ENCODE measurements at regions not wholly inside any gene's neighbourhood (a gene's known extent, or its start where the extent isn't known, plus 50 kb on each side); places are given as distances from the start of the nearest gene placed in this dataset.

DNA sequence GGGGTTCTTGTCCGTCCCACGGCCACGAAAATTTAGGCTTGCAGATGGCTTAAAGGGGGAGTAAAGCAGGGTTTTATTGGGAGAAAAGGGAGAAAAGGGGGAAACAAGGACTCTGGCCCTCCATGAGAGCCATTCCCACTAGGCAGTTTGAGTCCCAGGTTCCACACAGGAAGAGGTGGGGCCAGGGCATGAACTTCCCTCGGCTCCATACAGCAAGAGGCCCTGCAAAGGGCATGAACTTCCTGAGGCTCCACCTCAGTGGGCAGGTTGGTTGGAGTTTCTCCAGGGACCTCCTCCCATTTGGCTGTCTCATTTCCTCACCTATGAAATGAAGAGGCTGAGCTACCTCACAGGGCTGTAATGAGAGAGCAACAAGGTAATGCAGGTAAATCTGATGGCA is 229.7 kb downstream of the MAT2B start (continued):
- TF ChIP-seq, protein P1, sequence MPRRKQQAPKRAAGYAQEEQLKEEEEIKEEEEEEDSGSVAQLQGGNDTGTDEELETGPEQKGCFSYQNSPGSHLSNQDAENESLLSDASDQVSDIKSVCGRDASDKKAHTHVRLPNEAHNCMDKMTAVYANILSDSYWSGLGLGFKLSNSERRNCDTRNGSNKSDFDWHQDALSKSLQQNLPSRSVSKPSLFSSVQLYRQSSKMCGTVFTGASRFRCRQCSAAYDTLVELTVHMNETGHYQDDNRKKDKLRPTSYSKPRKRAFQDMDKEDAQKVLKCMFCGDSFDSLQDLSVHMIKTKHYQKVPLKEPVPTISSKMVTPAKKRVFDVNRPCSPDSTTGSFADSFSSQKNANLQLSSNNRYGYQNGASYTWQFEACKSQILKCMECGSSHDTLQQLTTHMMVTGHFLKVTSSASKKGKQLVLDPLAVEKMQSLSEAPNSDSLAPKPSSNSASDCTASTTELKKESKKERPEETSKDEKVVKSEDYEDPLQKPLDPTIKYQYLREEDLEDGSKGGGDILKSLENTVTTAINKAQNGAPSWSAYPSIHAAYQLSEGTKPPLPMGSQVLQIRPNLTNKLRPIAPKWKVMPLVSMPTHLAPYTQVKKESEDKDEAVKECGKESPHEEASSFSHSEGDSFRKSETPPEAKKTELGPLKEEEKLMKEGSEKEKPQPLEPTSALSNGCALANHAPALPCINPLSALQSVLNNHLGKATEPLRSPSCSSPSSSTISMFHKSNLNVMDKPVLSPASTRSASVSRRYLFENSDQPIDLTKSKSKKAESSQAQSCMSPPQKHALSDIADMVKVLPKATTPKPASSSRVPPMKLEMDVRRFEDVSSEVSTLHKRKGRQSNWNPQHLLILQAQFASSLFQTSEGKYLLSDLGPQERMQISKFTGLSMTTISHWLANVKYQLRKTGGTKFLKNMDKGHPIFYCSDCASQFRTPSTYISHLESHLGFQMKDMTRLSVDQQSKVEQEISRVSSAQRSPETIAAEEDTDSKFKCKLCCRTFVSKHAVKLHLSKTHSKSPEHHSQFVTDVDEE (CRISPR knock-in tag; IDR thresholded peaks at IDR 0.05), result no peak
- no peak for TF ChIP-seq ZC3H10 (CRISPR knock-in tag; IDR thresholded peaks at IDR 0.05)
- TF ChIP-seq ISL1 (CRISPR knock-in tag; IDR thresholded peaks at IDR 0.05), result no peak
- no peak for TF ChIP-seq RARB (CRISPR knock-in tag; IDR thresholded peaks at IDR 0.05)
- TF ChIP-seq BACH2 (CRISPR knock-in tag; IDR thresholded peaks at IDR 0.05; ENCODE audit: borderline replicate concordance), result no peak

DNA sequence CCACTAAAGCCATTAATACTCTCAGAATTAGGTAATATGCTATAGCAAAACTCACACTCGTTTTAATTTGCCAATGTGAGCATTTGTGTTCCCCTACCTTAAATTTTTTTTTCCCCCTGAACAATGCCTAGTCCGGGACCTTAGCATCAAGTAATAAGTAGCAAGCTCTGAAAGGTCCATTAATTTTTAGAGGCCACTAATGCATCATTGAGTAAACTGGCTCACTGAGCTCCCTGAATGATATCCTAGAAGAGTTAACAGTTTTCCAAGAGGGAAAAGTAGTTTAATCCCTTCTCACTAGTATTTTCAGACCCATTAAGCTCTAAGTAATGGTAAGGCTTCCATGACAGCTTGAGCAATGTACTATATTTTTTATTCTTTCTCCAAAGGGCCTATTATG is 242.2 kb downstream of the MAT2B start:
- ATAC-seq, result no peak
- TF ChIP-seq BACH2 (CRISPR knock-in tag; IDR thresholded peaks at IDR 0.05; ENCODE audit: borderline replicate concordance) (no peak), ESRRG (CRISPR knock-in tag; IDR thresholded peaks at IDR 0.05) (no peak), ZFP3 (CRISPR knock-in tag; IDR thresholded peaks at IDR 0.05) (no peak), ZNF565 (CRISPR knock-in tag; conservative IDR thresholded peaks at IDR 0.05; ENCODE audit: low read depth) (no peak), ZNF70 (CRISPR knock-in tag; IDR thresholded peaks at IDR 0.05) (no peak), RARB (CRISPR knock-in tag; IDR thresholded peaks at IDR 0.05) (no peak), GLIS3 (CRISPR knock-in tag; IDR thresholded peaks at IDR 0.05) (no peak), SNAI2 (CRISPR knock-in tag; IDR thresholded peaks at IDR 0.05) (no peak), ZC3H10 (CRISPR knock-in tag; IDR thresholded peaks at IDR 0.05) (no peak), ARNTL (CRISPR knock-in tag; IDR thresholded peaks at IDR 0.05; ENCODE audit: borderline replicate concordance, low read depth) (no peak), OSR1 (CRISPR knock-in tag; IDR thresholded peaks at IDR 0.05) (no peak), ISL1 (CRISPR knock-in tag; IDR thresholded peaks at IDR 0.05) (no peak), ZNF8 (CRISPR knock-in tag; IDR thresholded peaks at IDR 0.05) (no peak), PPARA (CRISPR knock-in tag; IDR thresholded peaks at IDR 0.05; ENCODE audit: borderline replicate concordance) (no peak)
- TF ChIP-seq, protein P2, sequence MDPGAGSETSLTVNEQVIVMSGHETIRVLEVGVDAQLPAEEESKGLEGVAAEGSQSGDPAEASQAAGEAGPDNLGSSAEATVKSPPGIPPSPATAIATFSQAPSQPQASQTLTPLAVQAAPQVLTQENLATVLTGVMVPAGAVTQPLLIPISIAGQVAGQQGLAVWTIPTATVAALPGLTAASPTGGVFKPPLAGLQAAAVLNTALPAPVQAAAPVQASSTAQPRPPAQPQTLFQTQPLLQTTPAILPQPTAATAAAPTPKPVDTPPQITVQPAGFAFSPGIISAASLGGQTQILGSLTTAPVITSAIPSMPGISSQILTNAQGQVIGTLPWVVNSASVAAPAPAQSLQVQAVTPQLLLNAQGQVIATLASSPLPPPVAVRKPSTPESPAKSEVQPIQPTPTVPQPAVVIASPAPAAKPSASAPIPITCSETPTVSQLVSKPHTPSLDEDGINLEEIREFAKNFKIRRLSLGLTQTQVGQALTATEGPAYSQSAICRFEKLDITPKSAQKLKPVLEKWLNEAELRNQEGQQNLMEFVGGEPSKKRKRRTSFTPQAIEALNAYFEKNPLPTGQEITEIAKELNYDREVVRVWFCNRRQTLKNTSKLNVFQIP (CRISPR knock-in tag; IDR thresholded peaks at IDR 0.05; ENCODE audit: borderline replicate concordance, low read depth), result no peak
- TF ChIP-seq, protein P3, sequence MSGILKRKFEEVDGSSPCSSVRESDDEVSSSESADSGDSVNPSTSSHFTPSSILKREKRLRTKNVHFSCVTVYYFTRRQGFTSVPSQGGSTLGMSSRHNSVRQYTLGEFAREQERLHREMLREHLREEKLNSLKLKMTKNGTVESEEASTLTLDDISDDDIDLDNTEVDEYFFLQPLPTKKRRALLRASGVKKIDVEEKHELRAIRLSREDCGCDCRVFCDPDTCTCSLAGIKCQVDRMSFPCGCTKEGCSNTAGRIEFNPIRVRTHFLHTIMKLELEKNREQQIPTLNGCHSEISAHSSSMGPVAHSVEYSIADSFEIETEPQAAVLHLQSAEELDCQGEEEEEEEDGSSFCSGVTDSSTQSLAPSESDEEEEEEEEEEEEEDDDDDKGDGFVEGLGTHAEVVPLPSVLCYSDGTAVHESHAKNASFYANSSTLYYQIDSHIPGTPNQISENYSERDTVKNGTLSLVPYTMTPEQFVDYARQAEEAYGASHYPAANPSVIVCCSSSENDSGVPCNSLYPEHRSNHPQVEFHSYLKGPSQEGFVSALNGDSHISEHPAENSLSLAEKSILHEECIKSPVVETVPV (CRISPR knock-in tag; IDR thresholded peaks at IDR 0.05), result no peak
- TF ChIP-seq, protein P4, sequence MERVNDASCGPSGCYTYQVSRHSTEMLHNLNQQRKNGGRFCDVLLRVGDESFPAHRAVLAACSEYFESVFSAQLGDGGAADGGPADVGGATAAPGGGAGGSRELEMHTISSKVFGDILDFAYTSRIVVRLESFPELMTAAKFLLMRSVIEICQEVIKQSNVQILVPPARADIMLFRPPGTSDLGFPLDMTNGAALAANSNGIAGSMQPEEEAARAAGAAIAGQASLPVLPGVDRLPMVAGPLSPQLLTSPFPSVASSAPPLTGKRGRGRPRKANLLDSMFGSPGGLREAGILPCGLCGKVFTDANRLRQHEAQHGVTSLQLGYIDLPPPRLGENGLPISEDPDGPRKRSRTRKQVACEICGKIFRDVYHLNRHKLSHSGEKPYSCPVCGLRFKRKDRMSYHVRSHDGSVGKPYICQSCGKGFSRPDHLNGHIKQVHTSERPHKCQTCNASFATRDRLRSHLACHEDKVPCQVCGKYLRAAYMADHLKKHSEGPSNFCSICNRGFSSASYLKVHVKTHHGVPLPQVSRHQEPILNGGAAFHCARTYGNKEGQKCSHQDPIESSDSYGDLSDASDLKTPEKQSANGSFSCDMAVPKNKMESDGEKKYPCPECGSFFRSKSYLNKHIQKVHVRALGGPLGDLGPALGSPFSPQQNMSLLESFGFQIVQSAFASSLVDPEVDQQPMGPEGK (CRISPR knock-in tag; IDR thresholded peaks at IDR 0.05; ENCODE audit: borderline replicate concordance), result no peak
- TF ChIP-seq, protein P5, sequence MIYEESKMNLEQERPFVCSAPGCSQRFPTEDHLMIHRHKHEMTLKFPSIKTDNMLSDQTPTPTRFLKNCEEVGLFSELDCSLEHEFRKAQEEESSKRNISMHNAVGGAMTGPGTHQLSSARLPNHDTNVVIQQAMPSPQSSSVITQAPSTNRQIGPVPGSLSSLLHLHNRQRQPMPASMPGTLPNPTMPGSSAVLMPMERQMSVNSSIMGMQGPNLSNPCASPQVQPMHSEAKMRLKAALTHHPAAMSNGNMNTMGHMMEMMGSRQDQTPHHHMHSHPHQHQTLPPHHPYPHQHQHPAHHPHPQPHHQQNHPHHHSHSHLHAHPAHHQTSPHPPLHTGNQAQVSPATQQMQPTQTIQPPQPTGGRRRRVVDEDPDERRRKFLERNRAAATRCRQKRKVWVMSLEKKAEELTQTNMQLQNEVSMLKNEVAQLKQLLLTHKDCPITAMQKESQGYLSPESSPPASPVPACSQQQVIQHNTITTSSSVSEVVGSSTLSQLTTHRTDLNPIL (CRISPR knock-in tag; IDR thresholded peaks at IDR 0.05; ENCODE audit: low read depth), result no peak

DNA sequence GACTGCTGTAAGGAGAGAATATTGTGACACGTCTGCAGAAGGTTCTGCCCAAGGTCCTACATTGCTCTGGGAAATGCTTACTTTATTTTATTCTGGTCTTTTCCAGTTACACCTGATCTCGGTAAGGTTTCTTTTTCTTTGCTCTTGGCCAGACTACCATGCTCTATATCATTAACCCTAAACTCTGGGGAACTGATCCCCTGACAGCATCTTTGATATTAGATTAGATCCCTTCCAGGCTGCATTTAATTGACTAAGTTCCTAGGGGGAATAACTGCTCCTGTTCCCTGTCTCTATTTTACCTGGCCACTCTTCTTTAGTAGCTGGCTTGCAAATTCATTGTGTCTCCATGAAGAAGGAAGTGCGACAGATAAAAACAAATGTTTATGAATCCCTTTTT is 243.5 kb downstream of the MAT2B start:
- no peak for ATAC-seq
- TF ChIP-seq, protein P1 (CRISPR knock-in tag; IDR thresholded peaks at IDR 0.05), result no peak
- no peak for TF ChIP-seq TOX (CRISPR knock-in tag; IDR thresholded peaks at IDR 0.05; ENCODE audit: borderline replicate concordance)
- TF ChIP-seq, protein P4 (CRISPR knock-in tag; IDR thresholded peaks at IDR 0.05; ENCODE audit: borderline replicate concordance), result no peak
- no peak for TF ChIP-seq CSDC2 (CRISPR knock-in tag; IDR thresholded peaks at IDR 0.05)
- TF ChIP-seq ZNF565 (CRISPR knock-in tag; conservative IDR thresholded peaks at IDR 0.05; ENCODE audit: low read depth), result no peak
- no peak for TF ChIP-seq RARB (CRISPR knock-in tag; IDR thresholded peaks at IDR 0.05)
- TF ChIP-seq ZNF70 (CRISPR knock-in tag; IDR thresholded peaks at IDR 0.05), result no peak
- no peak for TF ChIP-seq ZC3H10 (CRISPR knock-in tag; IDR thresholded peaks at IDR 0.05)
- TF ChIP-seq, protein P3 (CRISPR knock-in tag; IDR thresholded peaks at IDR 0.05), result no peak
- no peak for TF ChIP-seq ZNF8 (CRISPR knock-in tag; IDR thresholded peaks at IDR 0.05)
- TF ChIP-seq SNAI2 (CRISPR knock-in tag; IDR thresholded peaks at IDR 0.05), result no peak

Measured in SK-N-SH treated with all-trans-retinoic acid at 6 μM for 48 hours (cell line).